ENCODE measurements at regions not wholly inside any gene's neighbourhood (a gene's known extent, or its start where the extent isn't known, plus 50 kb on each side); places are given as distances from the start of the nearest gene placed in this dataset.

- H3K27me3 ChIP-seq (ENCODE audit: insufficient read depth) = no peaks in the 10 kb centered on the region
- H3K4me3 ChIP-seq (ENCODE audit: low read depth in 2 of 2, low read length in 1 of 2) = no peak overlapping the region
- no peaks in the 10 kb centered on the region for H3K79me2 ChIP-seq (ENCODE audit: insufficient read depth)
- no peaks in the 10 kb centered on the region for H4K20me1 ChIP-seq (ENCODE audit: insufficient read depth)
- no peaks in the 10 kb centered on the region for H3K36me3 ChIP-seq (replicated peaks in 1 of 2; ENCODE audit: control insufficient read depth in 1 of 2, insufficient read depth in 2 of 2, low read length in 1 of 2)
- H3K9me2 ChIP-seq = no peaks in the 10 kb centered on the region
- ChIA-PET POLR2A (no interaction called here), CTCF (no interaction called here)
- no peaks in the 10 kb centered on the region for H3K9me3 ChIP-seq
- 34% methylated on average over 5 of the region's 7 CpGs for WGBS (ENCODE audit: low lambda C conversion rate)
- H3K27ac ChIP-seq (ENCODE audit: low read depth in 2 of 2, low read length in 1 of 2) = no peak overlapping the region
- H3K4me1 ChIP-seq (ENCODE audit: control insufficient read depth in 1 of 2, insufficient read depth in 2 of 2, low read depth in 1 of 2, low read length in 1 of 2) = peaks cover 0 to 8% of the 10 kb centered on the region in 2 experiments; a peak in 1 of 4 replicates
- H3K9ac ChIP-seq = no peak overlapping the region
- peak; percentile 62; the same call in 1 of the 2 replicates for TF ChIP-seq USF1 (IDR thresholded peaks at IDR 0.05; ENCODE audit: borderline replicate concordance, low read depth)
- no peak for TF ChIP-seq SMC3 (IDR thresholded peaks at IDR 0.05; ENCODE audit: low read depth, low read length)
- peak; percentile 72 for DNase-seq
- no peak overlapping the region for H3K4me2 ChIP-seq
- H3F3A ChIP-seq (replicated peaks; ENCODE audit: insufficient read depth) = no peaks in the 10 kb centered on the region
- no peak overlapping the region for H2AFZ ChIP-seq (ENCODE audit: low read depth)
These were observed 301.2 kb downstream of the CTTN start for GRCh38 chr11:70699294-70700221.

- POLR2A ChIA-PET = no interaction called here
- no peak overlapping the region for H3K4me2 ChIP-seq
- H3K27me3 ChIP-seq (ENCODE audit: insufficient read depth) = no peaks in the 10 kb centered on the region
- no peak for DNase-seq
- H3K4me1 ChIP-seq (ENCODE audit: control insufficient read depth in 1 of 2, insufficient read depth in 2 of 2, low read depth in 1 of 2, low read length in 1 of 2) = peaks cover 0 to 8% of the 10 kb centered on the region in 2 experiments; a peak in 1 of 4 replicates
- H3K27ac ChIP-seq (ENCODE audit: low read depth in 2 of 2, low read length in 1 of 2) = no peak overlapping the region
- no peaks in the 10 kb centered on the region for H3K79me2 ChIP-seq (ENCODE audit: insufficient read depth)
- H4K20me1 ChIP-seq (ENCODE audit: insufficient read depth) = no peaks in the 10 kb centered on the region
- H3F3A ChIP-seq (replicated peaks; ENCODE audit: insufficient read depth) = no peaks in the 10 kb centered on the region
- H3K9ac ChIP-seq = no peak overlapping the region
- TF ChIP-seq GATA2 (CRISPR knock-in tag; IDR thresholded peaks at IDR 0.05) (no peak), SIN3A (IDR thresholded peaks at IDR 0.05; ENCODE audit: borderline replicate concordance, low read depth, low read length) (no peak), EZH2phosphoT487 (IDR thresholded peaks at IDR 0.05; ENCODE audit: borderline replicate concordance, low read depth) (no peak), PBX3 (IDR thresholded peaks at IDR 0.05) (no peak), RXRA (IDR thresholded peaks at IDR 0.05; ENCODE audit: borderline replicate concordance, low read depth) (no peak)
- CTCF ChIA-PET = no interaction called here
- H3K9me3 ChIP-seq = no peaks in the 10 kb centered on the region
- H2AFZ ChIP-seq (ENCODE audit: low read depth) = no peak overlapping the region
- H3K36me3 ChIP-seq (replicated peaks in 1 of 2; ENCODE audit: control insufficient read depth in 1 of 2, insufficient read depth in 2 of 2, low read length in 1 of 2) = no peaks in the 10 kb centered on the region
- H3K9me2 ChIP-seq = no peaks in the 10 kb centered on the region
- no peak overlapping the region for H3K4me3 ChIP-seq (ENCODE audit: low read depth in 2 of 2, low read length in 1 of 2)
- WGBS (ENCODE audit: low lambda C conversion rate) = 42% methylated on average over 3 of the region's 8 CpGs
These were observed 302.1 kb downstream of the CTTN start for GRCh38 chr11:70700453-70700852.

- 63% methylated on average over 5 of the region's 5 CpGs for WGBS (ENCODE audit: low lambda C conversion rate)
- Histone ChIP-seq H3K27me3 (ENCODE audit: insufficient read depth) (no peaks in the 10 kb centered on the region), H3K4me3 (ENCODE audit: low read depth in 2 of 2, low read length in 1 of 2) (no peak overlapping the region), H3F3A (replicated peaks; ENCODE audit: insufficient read depth) (no peaks in the 10 kb centered on the region), H3K79me2 (ENCODE audit: insufficient read depth) (no peaks in the 10 kb centered on the region), H3K9me2 (no peaks in the 10 kb centered on the region), H2AFZ (ENCODE audit: low read depth) (no peak overlapping the region), H3K4me2 (no peak overlapping the region), H3K4me1 (ENCODE audit: control insufficient read depth in 1 of 2, insufficient read depth in 2 of 2, low read depth in 1 of 2, low read length in 1 of 2) (peaks cover 0 to 8% of the 10 kb centered on the region in 2 experiments; a peak in 1 of 4 replicates), H3K27ac (ENCODE audit: low read depth in 2 of 2, low read length in 1 of 2) (no peak overlapping the region), H3K9ac (no peak overlapping the region), H3K36me3 (replicated peaks in 1 of 2; ENCODE audit: control insufficient read depth in 1 of 2, insufficient read depth in 2 of 2, low read length in 1 of 2) (no peaks in the 10 kb centered on the region), H3K9me3 (no peaks in the 10 kb centered on the region), H4K20me1 (ENCODE audit: insufficient read depth) (no peaks in the 10 kb centered on the region)
- CTCF ChIA-PET = no interaction called here
- no peak for DNase-seq
- POLR2A ChIA-PET = no interaction called here
- TF ChIP-seq RXRA (IDR thresholded peaks at IDR 0.05; ENCODE audit: borderline replicate concordance, low read depth) (no peak), RCOR1 (IDR thresholded peaks at IDR 0.05; ENCODE audit: low read length) (no peak), ELF1 (IDR thresholded peaks at IDR 0.05) (no peak), USF1 (IDR thresholded peaks at IDR 0.05; ENCODE audit: borderline replicate concordance, low read depth) (no peak), TEAD4 (IDR thresholded peaks at IDR 0.05; ENCODE audit: borderline replicate concordance, insufficient read depth) (no peak), RFX5 (IDR thresholded peaks at IDR 0.05; ENCODE audit: low read length) (no peak), MXI1 (IDR thresholded peaks at IDR 0.05; ENCODE audit: low read depth, low read length) (no peak), USF2 (IDR thresholded peaks at IDR 0.05; ENCODE audit: borderline replicate concordance, low read depth, low read length) (no peak), CTCF (IDR thresholded peaks at IDR 0.05) (no peak), RAD21 (IDR thresholded peaks at IDR 0.05; ENCODE audit: low read length) (no peak)
These were observed 302.5 kb downstream of the CTTN start for GRCh38 chr11:70700871-70701270.

Measured in SK-N-SH (cell line).